ENCODE measurements at regions not wholly inside any gene's neighbourhood (a gene's known extent, or its start where the extent isn't known, plus 50 kb on each side); places are given as distances from the start of the nearest gene placed in this dataset.

GRCh38 chr3:24006-24405 lies 172.6 kb upstream of the CHL1 start:
- TF ChIP-seq MXD4 (CRISPR knock-in tag; IDR thresholded peaks at IDR 0.05; ENCODE audit: borderline replicate concordance), result no peak
- TF ChIP-seq CTCF (IDR thresholded peaks at IDR 0.05), result no peak
- no peak for TF ChIP-seq ESRRA (CRISPR knock-in tag; IDR thresholded peaks at IDR 0.05; ENCODE audit: borderline replicate concordance)
- no peak for TF ChIP-seq CREM (CRISPR knock-in tag; IDR thresholded peaks at IDR 0.05)
- no peak for TF ChIP-seq ZNF317 (CRISPR knock-in tag; IDR thresholded peaks at IDR 0.05; ENCODE audit: borderline replicate concordance, low read depth)
